Stimulated activated CD4-positive, alpha-beta T cell treated with anti-CD3 and anti-CD28 coated beads, Interleukin-2, amount 100 ng/mL, for 24 hours (primary cell): ENCODE measurements at regions not wholly inside any gene's neighbourhood (a gene's known extent, or its start where the extent isn't known, plus 50 kb on each side); places are given as distances from the start of the nearest gene placed in this dataset.

Experiments
- DNase-seq, 2 donors: peaks; one replicate each; pipeline ENCODE4 v3.0.0-alpha.2; 2020

- no peak for DNase-seq
Measured at GRCh38 chr13:111955412-111956065, 111.4 kb upstream of the SOX1 start.

DNA sequence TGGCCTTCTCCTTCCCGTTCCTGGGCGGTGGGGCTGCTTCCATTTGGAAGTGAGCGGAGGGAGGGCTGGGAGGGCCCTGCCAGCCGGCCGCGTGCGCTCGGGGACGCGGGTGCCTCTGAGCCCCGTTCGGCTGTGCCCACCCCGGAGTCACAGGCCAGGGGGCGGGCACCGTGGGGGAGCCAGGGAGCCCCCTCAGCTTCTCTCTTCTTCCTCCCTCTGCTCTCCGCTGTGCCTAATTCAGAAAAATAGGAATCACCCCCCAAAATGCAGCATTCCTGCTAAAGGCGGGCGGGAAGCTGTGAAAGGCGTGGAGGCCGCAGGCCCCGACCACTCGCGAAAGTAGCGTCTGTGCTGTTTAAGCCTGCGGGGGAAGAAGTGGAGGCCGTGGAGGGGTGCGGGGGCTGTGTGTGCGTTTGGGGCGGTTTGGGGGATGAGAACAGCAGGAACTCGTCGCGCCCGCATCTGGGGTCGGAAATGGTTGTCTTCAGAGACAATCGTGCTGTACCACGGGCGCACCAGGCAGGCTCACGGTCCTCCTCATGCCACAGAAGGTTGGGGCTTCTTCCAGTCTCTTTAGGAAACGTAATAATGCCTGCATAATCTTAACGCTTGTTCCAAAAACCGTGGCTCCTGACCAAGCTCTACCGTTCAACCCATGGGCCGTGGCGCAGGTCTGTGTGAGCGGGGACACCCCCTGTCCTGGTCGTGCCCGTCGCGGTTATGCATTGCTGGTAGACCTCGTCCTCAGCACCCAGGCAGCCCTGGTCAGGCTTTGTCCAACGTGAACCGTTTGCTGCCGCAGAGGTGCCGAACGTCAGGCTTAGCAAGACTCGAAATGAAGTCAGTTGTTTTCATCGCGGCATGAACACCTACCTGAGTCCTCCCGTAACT is 110.4 kb upstream of the SOX1 start:
- no peak for DNase-seq

- DNase-seq = no peak
Measured at GRCh38 chr13:111957913-111958450, 109.0 kb upstream of the SOX1 start.

GRCh38 chr13:111958612-111959395 is 108.1 kb upstream of the SOX1 start:
- DNase-seq = no peak

GRCh38 chr13:111960152-111960772 is 106.7 kb upstream of the SOX1 start:
- DNase-seq = no peak

- DNase-seq = no peak
Measured at GRCh38 chr13:111961236-111961635, 105.7 kb upstream of the SOX1 start.

DNA sequence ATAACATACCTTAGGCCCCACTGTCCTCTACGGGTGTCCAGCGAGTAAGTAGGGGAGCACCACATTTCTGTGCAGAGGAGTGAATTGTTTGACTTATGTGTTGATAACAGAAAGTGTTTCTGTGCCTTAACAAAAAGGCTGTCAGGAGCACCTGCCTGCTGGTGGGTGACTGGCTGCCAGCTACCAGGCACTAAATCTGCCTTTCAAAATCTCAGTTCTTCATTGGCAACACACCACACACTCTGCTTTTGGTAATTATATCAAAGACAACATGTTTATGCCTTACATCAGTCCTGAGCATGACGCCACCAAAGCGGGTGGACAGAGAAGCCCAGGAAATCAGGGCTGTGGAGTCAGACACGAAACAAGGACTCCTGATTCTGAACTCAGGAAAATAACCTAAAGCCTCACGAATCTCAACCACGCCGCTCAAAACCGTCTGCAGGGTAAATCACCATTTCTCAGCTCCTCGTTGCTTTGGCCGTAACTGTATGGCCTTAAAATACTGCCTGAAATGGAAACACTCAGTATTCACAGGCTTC is 105.2 kb upstream of the SOX1 start:
- DNase-seq = no peak

GRCh38 chr13:111962431-111962891 is 104.5 kb upstream of the SOX1 start:
- no peak for DNase-seq

GRCh38 chr13:111963031-111963430 is 103.9 kb upstream of the SOX1 start:
- no peak for DNase-seq

- DNase-seq = no peak
Measured at GRCh38 chr13:111964411-111965035, 102.4 kb upstream of the SOX1 start.

DNA sequence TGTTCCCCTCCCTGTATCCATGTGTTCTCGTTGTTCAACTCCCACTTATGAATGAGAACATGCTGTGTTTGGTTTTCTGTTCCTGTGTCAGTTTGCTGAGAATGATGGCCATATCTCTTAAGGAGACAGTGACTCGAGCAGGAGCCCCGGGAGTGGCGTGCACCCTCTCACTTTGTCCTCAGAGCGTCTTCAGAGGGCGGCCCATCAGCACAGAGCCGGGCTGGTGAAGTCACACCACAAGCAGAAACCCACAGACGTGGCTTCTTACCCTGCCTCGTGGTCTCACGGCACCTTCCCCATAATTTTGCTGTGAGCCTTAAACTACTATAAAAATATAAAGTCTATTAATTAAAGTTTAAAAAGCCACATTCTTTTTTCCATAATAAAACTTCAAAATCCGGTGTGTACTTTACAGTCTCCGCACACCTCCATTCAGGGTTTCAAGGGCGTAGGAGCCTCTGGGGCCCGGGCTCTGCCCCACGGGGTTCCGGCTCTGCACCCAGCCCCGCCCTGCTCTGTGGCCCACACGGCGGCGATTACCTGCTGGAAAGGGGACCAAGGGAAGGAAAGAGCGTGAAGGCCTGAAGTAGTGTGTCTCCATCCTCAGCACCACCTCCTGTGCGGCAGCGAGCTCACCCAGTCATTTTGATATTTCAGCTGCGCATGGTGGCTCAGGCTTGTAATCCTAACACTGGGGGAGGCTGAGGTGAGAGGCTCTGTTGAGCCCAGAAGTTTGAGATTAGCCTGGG is 101.3 kb upstream of the SOX1 start:
- no peak for DNase-seq

DNA sequence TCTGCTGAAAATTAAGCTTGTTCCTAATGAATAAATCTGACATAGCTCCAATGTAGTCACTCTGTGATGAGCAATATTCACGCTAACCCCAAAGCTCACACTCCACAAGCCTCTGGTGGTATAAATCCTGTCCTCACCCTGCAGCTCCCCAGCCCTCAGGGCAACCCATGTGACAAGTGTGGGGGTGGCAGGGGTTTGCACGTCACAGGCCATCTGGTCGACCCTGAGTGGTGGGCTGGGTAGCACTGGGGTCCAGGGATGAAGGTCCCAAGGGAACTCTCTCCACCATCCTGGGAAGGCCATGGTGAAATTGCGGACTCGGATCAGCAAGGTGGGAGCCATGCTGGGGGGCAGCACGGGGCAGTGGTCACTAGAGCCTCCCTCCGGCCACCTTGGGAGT is 100.0 kb upstream of the SOX1 start:
- DNase-seq = no peak

- DNase-seq = no peak
Measured at GRCh38 chr13:111967572-111968201, 99.3 kb upstream of the SOX1 start.

- no peak for DNase-seq
Measured at GRCh38 chr13:111968336-111969010, 98.5 kb upstream of the SOX1 start.

- DNase-seq = no peak
Measured at GRCh38 chr13:111969551-111970135, 97.3 kb upstream of the SOX1 start.

- DNase-seq = no peak
Measured at GRCh38 chr13:111970494-111971141, 96.3 kb upstream of the SOX1 start.

DNA sequence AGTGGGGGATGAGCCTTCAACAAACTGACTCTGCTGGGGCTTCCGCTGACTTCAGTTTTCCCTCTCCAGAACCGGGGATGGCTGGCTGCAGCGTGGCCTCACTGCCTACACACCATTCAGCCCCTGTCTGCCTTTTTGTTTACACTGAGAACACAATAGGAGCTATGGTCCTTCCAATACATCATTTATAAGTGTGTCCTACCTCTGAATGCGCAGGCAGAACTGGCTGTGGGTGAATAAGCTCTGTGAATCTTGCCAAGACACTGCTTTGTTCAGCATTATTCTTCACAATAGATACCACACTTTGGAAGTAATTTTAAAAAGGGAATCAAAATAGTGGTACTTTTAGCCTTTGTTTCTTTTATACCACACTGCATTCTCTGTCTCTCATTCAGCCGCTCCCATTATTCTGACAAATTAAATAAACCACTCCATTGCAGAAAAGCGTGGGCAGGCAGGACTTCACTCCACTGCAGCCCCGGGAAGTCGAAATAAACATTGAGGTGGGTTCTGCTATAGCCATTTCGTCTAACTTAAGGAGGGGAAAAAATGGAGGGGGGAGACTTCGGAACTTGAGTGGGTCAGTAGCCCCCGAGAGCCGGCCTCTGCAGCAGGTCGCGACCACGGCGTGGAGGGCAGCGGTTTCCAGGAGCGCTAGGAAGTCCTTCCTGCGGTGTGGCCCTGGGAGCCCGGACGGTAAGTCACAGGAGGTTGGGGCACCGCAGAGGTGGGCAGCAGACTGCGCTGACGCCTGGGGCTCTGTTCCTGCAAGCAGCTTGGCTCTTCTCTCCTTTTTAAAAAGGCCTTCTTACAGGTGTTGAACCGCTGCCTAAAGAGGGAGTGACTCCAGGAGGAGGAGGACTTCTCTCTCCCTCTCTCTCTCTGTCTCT is 94.8 kb upstream of the SOX1 start:
- DNase-seq = no peak

- no peak for DNase-seq
Measured at GRCh38 chr13:111973186-111973585, 93.8 kb upstream of the SOX1 start.
